ENCODE measurements at regions not wholly inside any gene's neighbourhood (a gene's known extent, or its start where the extent isn't known, plus 50 kb on each side); places are given as distances from the start of the nearest gene placed in this dataset.

- no peak overlapping the region for H3K4me3 ChIP-seq
- H3K36me3 ChIP-seq = no peaks in the 10 kb centered on the region
- ATAC-seq = no peak
- no peaks in the 10 kb centered on the region for H3K4me1 ChIP-seq
- TF ChIP-seq POLR2AphosphoS5 (IDR thresholded peaks at IDR 0.05) = no peak
- TF ChIP-seq EP300 (IDR thresholded peaks at IDR 0.05) = no peak
- TF ChIP-seq POLR2A (IDR thresholded peaks at IDR 0.05) = no peak
- TF ChIP-seq, protein P1, sequence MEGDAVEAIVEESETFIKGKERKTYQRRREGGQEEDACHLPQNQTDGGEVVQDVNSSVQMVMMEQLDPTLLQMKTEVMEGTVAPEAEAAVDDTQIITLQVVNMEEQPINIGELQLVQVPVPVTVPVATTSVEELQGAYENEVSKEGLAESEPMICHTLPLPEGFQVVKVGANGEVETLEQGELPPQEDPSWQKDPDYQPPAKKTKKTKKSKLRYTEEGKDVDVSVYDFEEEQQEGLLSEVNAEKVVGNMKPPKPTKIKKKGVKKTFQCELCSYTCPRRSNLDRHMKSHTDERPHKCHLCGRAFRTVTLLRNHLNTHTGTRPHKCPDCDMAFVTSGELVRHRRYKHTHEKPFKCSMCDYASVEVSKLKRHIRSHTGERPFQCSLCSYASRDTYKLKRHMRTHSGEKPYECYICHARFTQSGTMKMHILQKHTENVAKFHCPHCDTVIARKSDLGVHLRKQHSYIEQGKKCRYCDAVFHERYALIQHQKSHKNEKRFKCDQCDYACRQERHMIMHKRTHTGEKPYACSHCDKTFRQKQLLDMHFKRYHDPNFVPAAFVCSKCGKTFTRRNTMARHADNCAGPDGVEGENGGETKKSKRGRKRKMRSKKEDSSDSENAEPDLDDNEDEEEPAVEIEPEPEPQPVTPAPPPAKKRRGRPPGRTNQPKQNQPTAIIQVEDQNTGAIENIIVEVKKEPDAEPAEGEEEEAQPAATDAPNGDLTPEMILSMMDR (IDR thresholded peaks at IDR 0.05) = no peak
- no peaks in the 10 kb centered on the region for H3K9me3 ChIP-seq
- H3K27me3 ChIP-seq = no peaks in the 10 kb centered on the region
- no peak overlapping the region for H3K27ac ChIP-seq
Observed at GRCh38 chr7:13276977-13277376, 589.5 kb downstream of the ARL4A start.

GRCh38 chr7:13278020-13278419 lies 590.6 kb downstream of the ARL4A start:
- Histone ChIP-seq H3K27ac (no peak overlapping the region), H3K4me1 (no peaks in the 10 kb centered on the region), H3K27me3 (no peaks in the 10 kb centered on the region), H3K9me3 (no peaks in the 10 kb centered on the region), H3K4me3 (no peak overlapping the region), H3K36me3 (no peaks in the 10 kb centered on the region)
- WGBS, 2 donors (ENCODE audit: low coverage in 1 of 2) = 37 to 63% methylated on average over 2 to 3 of the region's 3 CpGs
- TF ChIP-seq EP300 (IDR thresholded peaks at IDR 0.05) (no peak), POLR2AphosphoS5 (IDR thresholded peaks at IDR 0.05) (no peak), POLR2A (IDR thresholded peaks at IDR 0.05) (no peak)
- TF ChIP-seq, protein P1 (IDR thresholded peaks at IDR 0.05) = no peak
- no peak for ATAC-seq

- H3K36me3 ChIP-seq = no peaks in the 10 kb centered on the region
- H3K4me1 ChIP-seq = no peaks in the 10 kb centered on the region
- H3K27ac ChIP-seq = no peak overlapping the region
- H3K27me3 ChIP-seq = no peaks in the 10 kb centered on the region
- ATAC-seq = no peak
- WGBS, 2 donors (ENCODE audit: low coverage in 1 of 2) = 30 to 33% methylated on average over 3 of the region's 3 CpGs
- no peak for TF ChIP-seq POLR2A (IDR thresholded peaks at IDR 0.05)
- TF ChIP-seq EP300 (IDR thresholded peaks at IDR 0.05) = no peak
- TF ChIP-seq, protein P1 (IDR thresholded peaks at IDR 0.05) = peak; percentile 25 to 56 (median 34)
- H3K9me3 ChIP-seq = no peaks in the 10 kb centered on the region
- H3K4me3 ChIP-seq = no peak overlapping the region
Observed at GRCh38 chr7:13279854-13280435, 592.5 kb downstream of the ARL4A start.

- 35 to 82% methylated on average over 2 to 3 of the region's 3 CpGs for WGBS, 2 donors (ENCODE audit: low coverage in 1 of 2)
- Histone ChIP-seq H3K36me3 (no peaks in the 10 kb centered on the region), H3K27me3 (no peaks in the 10 kb centered on the region), H3K4me3 (no peak overlapping the region), H3K27ac (no peak overlapping the region), H3K4me1 (no peaks in the 10 kb centered on the region), H3K9me3 (no peaks in the 10 kb centered on the region)
- no peak for TF ChIP-seq POLR2AphosphoS5 (IDR thresholded peaks at IDR 0.05)
- TF ChIP-seq, protein P1 (IDR thresholded peaks at IDR 0.05) = peak in 1 of 4 experiments; percentile 29
- no peak for ATAC-seq
Observed at GRCh38 chr7:13282377-13282980, 595.0 kb downstream of the ARL4A start.

DNA sequence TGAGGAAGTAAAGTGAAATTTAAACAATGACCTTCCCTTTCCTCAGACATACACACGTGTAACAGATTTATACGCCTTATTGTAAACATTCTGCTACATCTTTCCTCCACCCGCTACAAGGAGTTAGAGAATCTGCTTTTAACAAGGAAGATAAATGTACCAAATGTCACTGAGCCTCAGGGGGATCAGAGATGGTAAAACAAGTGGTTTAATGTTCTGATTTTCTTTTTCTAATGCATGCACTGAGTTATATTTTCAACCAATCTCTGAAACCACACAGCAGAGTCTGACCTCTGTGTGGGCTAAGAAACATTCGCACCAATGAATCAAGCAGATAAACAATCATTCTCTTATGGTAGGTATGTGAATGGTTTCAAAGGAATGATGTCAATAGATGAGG lies 599.5 kb downstream of the ARL4A start:
- 61 to 65% methylated on average over 4 of the region's 4 CpGs for WGBS, 2 donors (ENCODE audit: low coverage in 1 of 2)
- TF ChIP-seq, protein P1 (IDR thresholded peaks at IDR 0.05) = no peak
- TF ChIP-seq POLR2AphosphoS5 (IDR thresholded peaks at IDR 0.05) (no peak), EP300 (IDR thresholded peaks at IDR 0.05) (no peak), POLR2A (IDR thresholded peaks at IDR 0.05) (no peak)
- Histone ChIP-seq H3K36me3 (no peaks in the 10 kb centered on the region), H3K27ac (no peak overlapping the region), H3K27me3 (no peaks in the 10 kb centered on the region), H3K4me3 (no peak overlapping the region), H3K4me1 (no peaks in the 10 kb centered on the region), H3K9me3 (no peaks in the 10 kb centered on the region)
- ATAC-seq = no peak
